Neural cell (in vitro differentiated cells): ENCODE measurements at regions not wholly inside any gene's neighbourhood (a gene's known extent, or its start where the extent isn't known, plus 50 kb on each side); places are given as distances from the start of the nearest gene placed in this dataset.

Experiments used
- H2AFZ ChIP-seq: fragments of 200-600, 300-800 bp; sonication (generic), shearing (Covaris generic); 2 replicates; pipeline ENCODE4 v1.6.0; 2014; ENCODE audit warnings: low read depth, mild to moderate bottlenecking, antibody characterized with exemption, low read length, moderate library complexity
- H3F3A ChIP-seq: fragments of 200-600 bp; shearing (Covaris generic); 2 replicates; pipeline ENCODE4 v1.6.1; 2016; ENCODE audit warnings: mild to moderate bottlenecking, moderate library complexity, mixed read lengths, antibody characterized with exemption, low read length; ENCODE audit not compliant: insufficient read depth, poor library complexity, severe bottlenecking
- H3K27ac ChIP-seq: fragments of 200-600, 300-800 bp; sonication (generic), shearing (Covaris generic); 2 replicates; pipeline ENCODE4 v1.5.1; 2014; ENCODE audit warnings: mild to moderate bottlenecking, low read length, moderate library complexity
- H3K27me3 ChIP-seq: fragments of 300-800, 200-600 bp; sonication (generic), shearing (Covaris generic); 2 replicates; pipeline ENCODE4 v1.6.0; 2014; ENCODE audit warnings: mild to moderate bottlenecking, low read depth, low read length, moderate library complexity; ENCODE audit not compliant: insufficient read depth
- H3K36me3 ChIP-seq: fragments of 300-800, 200-600 bp; sonication (generic), shearing (Covaris generic); 2 replicates; pipeline ENCODE4 v1.5.1; 2014; ENCODE audit warnings: mild to moderate bottlenecking, antibody characterized with exemption, low read length, moderate library complexity; ENCODE audit not compliant: insufficient read depth
- H3K4me2 ChIP-seq: fragments of 300-800, 200-600 bp; sonication (generic), shearing (Covaris generic); 2 replicates; pipeline ENCODE4 v1.6.0; 2014; ENCODE audit warnings: mild to moderate bottlenecking, low read length
- H3K4me3 ChIP-seq: fragments of 300-800, 200-600 bp; sonication (generic), shearing (Covaris generic); 2 replicates; pipeline ENCODE4 v1.5.1; 2014; ENCODE audit warnings: mild to moderate bottlenecking, low read length, moderate library complexity
- H3K79me2 ChIP-seq: fragments of 200-600 bp; shearing (Covaris generic); replicated peaks from 2 replicates; pipeline ENCODE4 v1.6.0; 2014; ENCODE audit warnings: mild to moderate bottlenecking, low read length, moderate library complexity; ENCODE audit not compliant: insufficient read depth
- H3K9ac ChIP-seq: fragments of 300-800, 200-600 bp; sonication (generic), shearing (Covaris generic); 2 replicates; pipeline ENCODE4 v1.6.1; 2016; ENCODE audit warnings: mild to moderate bottlenecking, low read length, mixed read lengths
- H3K9me2 ChIP-seq: fragments of 200-600 bp; shearing (Covaris generic); 2 replicates; pipeline ENCODE4 v1.6.1; 2016; ENCODE audit warnings: mild to moderate bottlenecking, low read length, mixed read lengths; ENCODE audit not compliant: insufficient read depth
- H3K9me3 ChIP-seq: fragments of 200-600, 300-800 bp; sonication (generic), shearing (Covaris generic); 2 replicates; pipeline ENCODE4 v1.6.1; 2016; ENCODE audit warnings: mild to moderate bottlenecking, mixed run types, low read length, moderate library complexity, mixed read lengths
- H4K20me1 ChIP-seq: fragments of 200-600 bp; shearing (Covaris generic); 2 replicates; pipeline ENCODE4 v1.6.1; 2016; ENCODE audit warnings: mild to moderate bottlenecking, mixed run types; ENCODE audit not compliant: insufficient read depth
- EP300 ChIP-seq: fragments of 450-650 bp; conservative IDR thresholded peaks from 2 replicates; pipeline ENCODE4 v1.6.1; 2014; ENCODE audit warnings: antibody characterized with exemption, mild to moderate bottlenecking, moderate library complexity; ENCODE audit not compliant: poor library complexity, severe bottlenecking
- EZH2 ChIP-seq: fragments of 200-600, 300-800 bp; shearing (Covaris generic), sonication (generic); IDR thresholded peaks from 2 replicates; pipeline ENCODE4 v1.6.1; 2014; ENCODE audit warnings: antibody characterized with exemption, low read length, borderline replicate concordance, mild to moderate bottlenecking; ENCODE audit not compliant: insufficient read depth, poor library complexity, severe bottlenecking
- MXI1 ChIP-seq: fragments of 450-650 bp; conservative IDR thresholded peaks from 2 replicates; pipeline ENCODE4 v1.6.1; 2014; ENCODE audit warnings: antibody characterized with exemption, mild to moderate bottlenecking; ENCODE audit not compliant: poor library complexity, severe bottlenecking
- POLR2AphosphoS5 ChIP-seq: IDR thresholded peaks from 2 replicates; pipeline ENCODE4 v1.6.1; 2012
- RAD21 ChIP-seq: fragments of 450-650 bp; conservative IDR thresholded peaks from 2 replicates; pipeline ENCODE4 v1.6.1; 2014; ENCODE audit warnings: antibody characterized with exemption, mild to moderate bottlenecking, moderate library complexity
- SMC3 ChIP-seq: fragments of 450-650 bp; conservative IDR thresholded peaks from 2 replicates; pipeline ENCODE4 v1.6.1; 2014; ENCODE audit warnings: antibody characterized with exemption, mild to moderate bottlenecking, moderate library complexity; ENCODE audit not compliant: poor library complexity
- TAF1 ChIP-seq: IDR thresholded peaks from 2 replicates; pipeline ENCODE4 v1.6.1; 2012; ENCODE audit warnings: low read depth
- TF ChIP-seq, protein P1 (sequence below): IDR thresholded peaks from 2 replicates; pipeline ENCODE4 v1.6.1; 2012; ENCODE audit warnings: borderline replicate concordance
- TF ChIP-seq, protein P2 (sequence below): fragments of 450-650 bp; IDR thresholded peaks from 2 replicates; pipeline ENCODE4 v1.5.1; 2014; ENCODE audit warnings: antibody characterized with exemption, mild to moderate bottlenecking, moderate library complexity; ENCODE audit not compliant: poor library complexity, severe bottlenecking

DNA sequence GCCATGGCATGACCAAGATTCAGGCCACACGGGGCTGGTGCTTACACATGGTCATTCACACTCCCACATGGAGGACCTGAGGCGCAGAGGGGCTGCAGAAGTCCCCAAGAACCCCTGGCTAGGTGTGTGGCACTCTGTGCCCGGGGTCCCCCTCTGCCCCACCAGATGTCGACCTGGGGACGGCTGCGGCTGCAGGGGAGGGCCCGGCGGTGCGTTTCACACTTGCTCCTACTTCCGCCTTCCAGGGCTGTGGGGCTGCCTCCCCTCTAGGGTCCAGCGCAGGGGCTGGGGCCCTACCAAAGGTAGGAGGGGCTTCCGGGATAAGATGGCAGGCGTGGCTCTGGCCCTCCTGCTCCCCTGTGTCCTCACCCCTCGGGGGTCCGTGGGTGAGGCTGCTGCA is 81.1 kb upstream of the SLCO4A1 start:
- Histone ChIP-seq H4K20me1 (no peaks in the 10 kb centered on the region), H3K27ac (no peak overlapping the region), H2AFZ (no peak overlapping the region), H3F3A (no peaks in the 10 kb centered on the region), H3K36me3 (no peaks in the 10 kb centered on the region), H3K9me3 (no peaks in the 10 kb centered on the region), H3K27me3 (no peaks in the 10 kb centered on the region), H3K79me2 (no peaks in the 10 kb centered on the region), H3K4me3 (no peak overlapping the region), H3K4me2 (no peak overlapping the region), H3K9me2 (no peaks in the 10 kb centered on the region), H3K9ac (no peak overlapping the region)
- TF ChIP-seq EP300: no peak
- TF ChIP-seq, protein P1, sequence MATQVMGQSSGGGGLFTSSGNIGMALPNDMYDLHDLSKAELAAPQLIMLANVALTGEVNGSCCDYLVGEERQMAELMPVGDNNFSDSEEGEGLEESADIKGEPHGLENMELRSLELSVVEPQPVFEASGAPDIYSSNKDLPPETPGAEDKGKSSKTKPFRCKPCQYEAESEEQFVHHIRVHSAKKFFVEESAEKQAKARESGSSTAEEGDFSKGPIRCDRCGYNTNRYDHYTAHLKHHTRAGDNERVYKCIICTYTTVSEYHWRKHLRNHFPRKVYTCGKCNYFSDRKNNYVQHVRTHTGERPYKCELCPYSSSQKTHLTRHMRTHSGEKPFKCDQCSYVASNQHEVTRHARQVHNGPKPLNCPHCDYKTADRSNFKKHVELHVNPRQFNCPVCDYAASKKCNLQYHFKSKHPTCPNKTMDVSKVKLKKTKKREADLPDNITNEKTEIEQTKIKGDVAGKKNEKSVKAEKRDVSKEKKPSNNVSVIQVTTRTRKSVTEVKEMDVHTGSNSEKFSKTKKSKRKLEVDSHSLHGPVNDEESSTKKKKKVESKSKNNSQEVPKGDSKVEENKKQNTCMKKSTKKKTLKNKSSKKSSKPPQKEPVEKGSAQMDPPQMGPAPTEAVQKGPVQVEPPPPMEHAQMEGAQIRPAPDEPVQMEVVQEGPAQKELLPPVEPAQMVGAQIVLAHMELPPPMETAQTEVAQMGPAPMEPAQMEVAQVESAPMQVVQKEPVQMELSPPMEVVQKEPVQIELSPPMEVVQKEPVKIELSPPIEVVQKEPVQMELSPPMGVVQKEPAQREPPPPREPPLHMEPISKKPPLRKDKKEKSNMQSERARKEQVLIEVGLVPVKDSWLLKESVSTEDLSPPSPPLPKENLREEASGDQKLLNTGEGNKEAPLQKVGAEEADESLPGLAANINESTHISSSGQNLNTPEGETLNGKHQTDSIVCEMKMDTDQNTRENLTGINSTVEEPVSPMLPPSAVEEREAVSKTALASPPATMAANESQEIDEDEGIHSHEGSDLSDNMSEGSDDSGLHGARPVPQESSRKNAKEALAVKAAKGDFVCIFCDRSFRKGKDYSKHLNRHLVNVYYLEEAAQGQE: no peak
- no peak for TF ChIP-seq POLR2AphosphoS5
- TF ChIP-seq SMC3: no peak
- no peak for TF ChIP-seq MXI1
- no peak for TF ChIP-seq RAD21
- TF ChIP-seq TAF1: no peak
- TF ChIP-seq, protein P2, sequence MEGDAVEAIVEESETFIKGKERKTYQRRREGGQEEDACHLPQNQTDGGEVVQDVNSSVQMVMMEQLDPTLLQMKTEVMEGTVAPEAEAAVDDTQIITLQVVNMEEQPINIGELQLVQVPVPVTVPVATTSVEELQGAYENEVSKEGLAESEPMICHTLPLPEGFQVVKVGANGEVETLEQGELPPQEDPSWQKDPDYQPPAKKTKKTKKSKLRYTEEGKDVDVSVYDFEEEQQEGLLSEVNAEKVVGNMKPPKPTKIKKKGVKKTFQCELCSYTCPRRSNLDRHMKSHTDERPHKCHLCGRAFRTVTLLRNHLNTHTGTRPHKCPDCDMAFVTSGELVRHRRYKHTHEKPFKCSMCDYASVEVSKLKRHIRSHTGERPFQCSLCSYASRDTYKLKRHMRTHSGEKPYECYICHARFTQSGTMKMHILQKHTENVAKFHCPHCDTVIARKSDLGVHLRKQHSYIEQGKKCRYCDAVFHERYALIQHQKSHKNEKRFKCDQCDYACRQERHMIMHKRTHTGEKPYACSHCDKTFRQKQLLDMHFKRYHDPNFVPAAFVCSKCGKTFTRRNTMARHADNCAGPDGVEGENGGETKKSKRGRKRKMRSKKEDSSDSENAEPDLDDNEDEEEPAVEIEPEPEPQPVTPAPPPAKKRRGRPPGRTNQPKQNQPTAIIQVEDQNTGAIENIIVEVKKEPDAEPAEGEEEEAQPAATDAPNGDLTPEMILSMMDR: no peak
- no peak for TF ChIP-seq EZH2

DNA sequence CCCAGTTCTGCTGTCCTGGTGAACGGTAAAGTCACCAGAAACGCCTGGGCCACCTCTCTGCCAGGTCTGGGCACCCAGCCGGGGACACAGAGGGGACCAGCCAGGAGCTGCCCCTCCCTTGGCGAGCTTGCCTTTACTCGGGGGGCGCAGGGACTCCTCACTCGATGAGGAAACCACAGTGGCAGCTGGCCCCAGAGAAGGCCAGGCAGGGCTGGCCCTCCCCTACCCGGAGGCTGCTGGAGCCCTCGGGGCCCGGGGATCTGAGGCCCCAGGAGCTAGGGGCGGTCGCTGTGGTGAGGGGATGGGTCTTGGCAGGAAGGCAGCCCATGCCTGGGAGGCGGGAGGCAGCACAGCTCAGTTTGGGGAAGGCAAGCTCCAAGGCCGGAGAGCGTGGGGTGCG is 80.4 kb upstream of the SLCO4A1 start:
- TF ChIP-seq POLR2AphosphoS5: no peak
- TF ChIP-seq, protein P2: no peak
- TF ChIP-seq SMC3: no peak
- TF ChIP-seq RAD21: no peak
- TF ChIP-seq EP300: no peak
- no peak for TF ChIP-seq EZH2
- TF ChIP-seq MXI1: no peak
- TF ChIP-seq TAF1: no peak
- TF ChIP-seq, protein P1: no peak
- H3K4me2 ChIP-seq: no peak overlapping the region

More for the DNA sequence above, 80.4 kb upstream of the SLCO4A1 start:
- no peak overlapping the region for H3K9ac ChIP-seq
- H3K27me3 ChIP-seq: no peaks in the 10 kb centered on the region
- H3K27ac ChIP-seq: no peak overlapping the region
- H2AFZ ChIP-seq: no peak overlapping the region
- no peaks in the 10 kb centered on the region for H3K79me2 ChIP-seq
- H3K9me2 ChIP-seq: no peaks in the 10 kb centered on the region
- no peaks in the 10 kb centered on the region for H3F3A ChIP-seq
- H3K4me3 ChIP-seq: no peak overlapping the region
- H3K9me3 ChIP-seq: no peaks in the 10 kb centered on the region
- H3K36me3 ChIP-seq: no peaks in the 10 kb centered on the region
- no peaks in the 10 kb centered on the region for H4K20me1 ChIP-seq
